WI38 (cell line): ENCODE measurements at regions not wholly inside any gene's neighbourhood (a gene's known extent, or its start where the extent isn't known, plus 50 kb on each side); places are given as distances from the start of the nearest gene placed in this dataset.
"Not testable (repeated sequence)": the region's sequence is repeated elsewhere in the genome, so short reads cannot be mapped to it uniquely, and the experiment has no call there.

Experiments used
- H3K4me3 ChIP-seq: 2 replicates; pipeline ENCODE4 v1.5.1; 2011; ENCODE audit warnings: low read depth, mild to moderate bottlenecking, control low read depth, low read length
- CTCF ChIP-seq: IDR thresholded peaks from 2 replicates; pipeline ENCODE4 v1.5.1; 2012; ENCODE audit warnings: low read depth, mild to moderate bottlenecking, control low read depth, low read length

- H3K4me3 ChIP-seq: no peak overlapping the region
- TF ChIP-seq CTCF: no peak
These were observed 340.6 kb downstream of the SRGAP2C start for GRCh38 chr1:121525355-121525754.

GRCh38 chr1:121528958-121529357 is 344.2 kb downstream of the SRGAP2C start:
- not testable (repeated sequence) for H3K4me3 ChIP-seq

- H3K4me3 ChIP-seq: not testable (repeated sequence)
These were observed 345.3 kb downstream of the SRGAP2C start for GRCh38 chr1:121530026-121530425.

- not testable (repeated sequence) for H3K4me3 ChIP-seq
These were observed 347.0 kb downstream of the SRGAP2C start for GRCh38 chr1:121531747-121532146.

- not testable (repeated sequence) for H3K4me3 ChIP-seq
These were observed 353.4 kb downstream of the SRGAP2C start for GRCh38 chr1:121538148-121538547.

- H3K4me3 ChIP-seq: no peak overlapping the region
- TF ChIP-seq CTCF: no peak
These were observed 354.3 kb downstream of the SRGAP2C start for GRCh38 chr1:121538943-121539575.

GRCh38 chr1:121543988-121544387 is 359.2 kb downstream of the SRGAP2C start:
- not testable (repeated sequence) for H3K4me3 ChIP-seq

GRCh38 chr1:121544500-121544899 is 359.7 kb downstream of the SRGAP2C start:
- no peak for TF ChIP-seq CTCF
- H3K4me3 ChIP-seq: no peak overlapping the region

GRCh38 chr1:121545899-121546298 is 361.1 kb downstream of the SRGAP2C start:
- not testable (repeated sequence) for H3K4me3 ChIP-seq

- H3K4me3 ChIP-seq: no peak overlapping the region
- TF ChIP-seq CTCF: no peak
These were observed 362.2 kb downstream of the SRGAP2C start for GRCh38 chr1:121546830-121547591.

- H3K4me3 ChIP-seq: not testable (repeated sequence)
These were observed 363.0 kb downstream of the SRGAP2C start for GRCh38 chr1:121547726-121548125.

- H3K4me3 ChIP-seq: not testable (repeated sequence)
These were observed 366.0 kb downstream of the SRGAP2C start for GRCh38 chr1:121550817-121551216.

- not testable (repeated sequence) for H3K4me3 ChIP-seq
These were observed 366.7 kb downstream of the SRGAP2C start for GRCh38 chr1:121551491-121551890.

- H3K4me3 ChIP-seq: not testable (repeated sequence)
These were observed 371.8 kb downstream of the SRGAP2C start for GRCh38 chr1:121556560-121556959.

GRCh38 chr1:121558034-121558433 is 373.3 kb downstream of the SRGAP2C start:
- not testable (repeated sequence) for H3K4me3 ChIP-seq
